Mesendoderm (in vitro differentiated cells): ENCODE measurements at regions not wholly inside any gene's neighbourhood (a gene's known extent, or its start where the extent isn't known, plus 50 kb on each side); places are given as distances from the start of the nearest gene placed in this dataset.

Experiments
- DNase-seq: peaks from one replicate; pipeline ENCODE4 v3.0.0; 2013
- H2AK5ac ChIP-seq: 2 replicates; pipeline ENCODE4 v1.6.1; 2013; ENCODE audit warnings: low read length, inconsistent platforms
- H2BK120ac ChIP-seq: 2 replicates; pipeline ENCODE4 v1.6.1; 2013; ENCODE audit warnings: low read depth, mild to moderate bottlenecking, low read length, moderate library complexity, mixed read lengths
- H2BK15ac ChIP-seq: replicated peaks from 2 replicates; pipeline ENCODE4 v1.6.1; 2013; ENCODE audit warnings: low read depth, mild to moderate bottlenecking, moderate library complexity
- H2BK5ac ChIP-seq: 2 replicates; pipeline ENCODE4 v1.6.1; 2013; ENCODE audit warnings: low read length, inconsistent platforms
- H3K18ac ChIP-seq: 2 replicates; pipeline ENCODE4 v1.6.1; 2013; ENCODE audit warnings: mild to moderate bottlenecking, low read length, mixed read lengths
- H3K23ac ChIP-seq: one replicate; pipeline ENCODE4 v1.6.1; 2013; ENCODE audit warnings: low read length
- H3K27ac ChIP-seq: 2 replicates; pipeline ENCODE4 v1.5.1; 2013; ENCODE audit warnings: low read depth, mild to moderate bottlenecking, inconsistent platforms, low read length, moderate library complexity
- H3K27me3 ChIP-seq: 2 replicates; pipeline ENCODE4 v1.6.1; 2013; ENCODE audit warnings: low read length, control low read depth, mild to moderate bottlenecking, inconsistent platforms; ENCODE audit not compliant: insufficient read depth, poor library complexity
- H3K36me3 ChIP-seq: 2 replicates; pipeline ENCODE4 v1.6.1; 2013; ENCODE audit warnings: low read length, inconsistent platforms; ENCODE audit not compliant: control insufficient read depth, insufficient read depth
- H3K4ac ChIP-seq: one replicate; pipeline ENCODE4 v1.6.1; 2013; ENCODE audit warnings: low read depth, mild to moderate bottlenecking, low read length, moderate library complexity
- H3K4me1 ChIP-seq: 2 replicates; pipeline ENCODE4 v1.6.1; 2013; ENCODE audit warnings: low read depth, low read length, inconsistent platforms; ENCODE audit not compliant: control insufficient read depth
- H3K4me2 ChIP-seq: 2 replicates; pipeline ENCODE4 v1.6.1; 2013; ENCODE audit warnings: low read length
- H3K4me3 ChIP-seq: 2 replicates; pipeline ENCODE4 v1.5.1; 2013; ENCODE audit warnings: mild to moderate bottlenecking, low read length
- H3K56ac ChIP-seq: one replicate; pipeline ENCODE4 v1.6.1; 2013; ENCODE audit warnings: low read length
- H3K79me1 ChIP-seq: 2 replicates; pipeline ENCODE4 v1.6.1; 2013; ENCODE audit warnings: low read length, inconsistent platforms
- H3K79me2 ChIP-seq: 2 replicates; pipeline ENCODE4 v1.6.1; 2013; ENCODE audit warnings: mild to moderate bottlenecking, low read length; ENCODE audit not compliant: control insufficient read depth, insufficient read depth
- H3K9ac ChIP-seq: 2 replicates; pipeline ENCODE4 v1.6.1; 2013; ENCODE audit warnings: low read length, inconsistent platforms
- H4K5ac ChIP-seq: one replicate; pipeline ENCODE4 v1.6.1; 2013; ENCODE audit warnings: low read length
- H4K8ac ChIP-seq: one replicate; pipeline ENCODE4 v1.6.1; 2013; ENCODE audit warnings: low read depth, mild to moderate bottlenecking, control low read depth, low read length, moderate library complexity
- WGBS: extraction: QIAGEN DNeasy Blood & Tissue Kit; methylation state at CpG from one replicate; pipeline ENCODE4 v1.1.7; 2013; ENCODE audit warnings: low lambda C conversion rate, missing lambda C conversion rate; ENCODE audit not compliant: insufficient coverage; ENCODE audit errors: extremely low coverage; 5-methylcytosine and 5-hydroxymethylcytosine counted together

DNA sequence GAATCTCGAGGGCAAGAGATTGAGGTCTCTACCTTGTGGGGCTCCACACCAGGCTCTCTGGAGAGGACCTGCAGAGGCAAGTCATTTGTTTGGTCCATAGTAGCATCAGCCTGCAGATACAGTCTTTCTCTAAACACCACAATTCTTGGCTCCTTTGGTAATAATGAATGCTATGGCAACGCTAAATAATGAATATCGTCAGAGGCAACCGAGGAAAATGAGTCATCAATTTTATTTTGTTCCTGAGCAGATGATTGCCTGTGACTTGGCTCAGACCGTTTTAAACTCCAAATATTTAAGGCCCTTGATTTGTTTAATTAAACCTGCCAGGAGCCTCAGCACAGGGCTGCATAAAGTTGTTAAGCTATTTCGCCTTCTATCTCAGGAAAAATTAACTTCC, 924.1 kb upstream of the TMEM132C start:
- H3K79me2 ChIP-seq, result no peaks in the 10 kb centered on the region
- H2AK5ac ChIP-seq, result no peak overlapping the region
- H3K18ac ChIP-seq, result no peak overlapping the region
- H3K27ac ChIP-seq, result no peak overlapping the region
- H3K23ac ChIP-seq, result no peak overlapping the region
- H3K79me1 ChIP-seq, result no peaks in the 10 kb centered on the region
- no peak overlapping the region for H3K9ac ChIP-seq
- no peak for DNase-seq
- no peak overlapping the region for H3K4ac ChIP-seq
- no peak overlapping the region for H2BK120ac ChIP-seq
- no peak overlapping the region for H4K5ac ChIP-seq
- H2BK5ac ChIP-seq, result no peak overlapping the region
- H4K8ac ChIP-seq, result no peak overlapping the region
- no peak overlapping the region for H3K56ac ChIP-seq
- H2BK15ac ChIP-seq, result no peak overlapping the region
- H3K36me3 ChIP-seq, result no peaks in the 10 kb centered on the region
- no peak overlapping the region for H3K4me2 ChIP-seq
- no peaks in the 10 kb centered on the region for H3K4me1 ChIP-seq
- no CpG with 5 or more reads among the region's 6 CpGs for WGBS
- H3K4me3 ChIP-seq, result no peak overlapping the region
- no peaks in the 10 kb centered on the region for H3K27me3 ChIP-seq

DNA sequence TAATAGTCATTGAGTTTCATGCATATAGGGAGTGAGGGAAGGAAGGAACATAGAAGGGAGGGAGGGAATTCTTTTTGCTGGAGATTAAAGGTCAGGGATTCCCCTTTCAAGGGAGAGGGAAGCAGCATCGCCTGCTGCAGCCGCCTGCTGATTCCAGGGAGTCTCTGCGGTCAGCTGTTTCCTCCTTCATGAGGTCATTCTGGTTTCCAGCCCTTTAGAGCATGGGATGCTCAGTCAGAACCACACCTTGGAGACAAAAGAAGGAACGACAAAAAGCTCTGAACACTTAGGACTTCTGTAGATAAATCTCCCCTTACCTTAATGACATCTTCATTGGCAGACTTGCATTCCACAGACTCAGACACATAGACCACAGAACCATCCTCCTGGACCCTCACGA, 923.0 kb upstream of the TMEM132C start:
- H2BK120ac ChIP-seq, result no peak overlapping the region
- no peaks in the 10 kb centered on the region for H3K79me2 ChIP-seq
- no peak overlapping the region for H4K8ac ChIP-seq
- H3K23ac ChIP-seq, result no peak overlapping the region
- no peak overlapping the region for H2BK15ac ChIP-seq
- no CpG with 5 or more reads among the region's 5 CpGs for WGBS
- no peaks in the 10 kb centered on the region for H3K27me3 ChIP-seq
- H3K79me1 ChIP-seq, result no peaks in the 10 kb centered on the region
- no peak overlapping the region for H3K27ac ChIP-seq
- no peaks in the 10 kb centered on the region for H3K4me1 ChIP-seq
- H3K4me3 ChIP-seq, result no peak overlapping the region
- no peak overlapping the region for H3K4ac ChIP-seq
- H4K5ac ChIP-seq, result no peak overlapping the region
- H3K9ac ChIP-seq, result no peak overlapping the region
- H3K36me3 ChIP-seq, result no peaks in the 10 kb centered on the region
- no peak overlapping the region for H3K18ac ChIP-seq
- no peak for DNase-seq
- H2BK5ac ChIP-seq, result no peak overlapping the region
- H2AK5ac ChIP-seq, result no peak overlapping the region
- H3K4me2 ChIP-seq, result no peak overlapping the region
- H3K56ac ChIP-seq, result no peak overlapping the region

DNA sequence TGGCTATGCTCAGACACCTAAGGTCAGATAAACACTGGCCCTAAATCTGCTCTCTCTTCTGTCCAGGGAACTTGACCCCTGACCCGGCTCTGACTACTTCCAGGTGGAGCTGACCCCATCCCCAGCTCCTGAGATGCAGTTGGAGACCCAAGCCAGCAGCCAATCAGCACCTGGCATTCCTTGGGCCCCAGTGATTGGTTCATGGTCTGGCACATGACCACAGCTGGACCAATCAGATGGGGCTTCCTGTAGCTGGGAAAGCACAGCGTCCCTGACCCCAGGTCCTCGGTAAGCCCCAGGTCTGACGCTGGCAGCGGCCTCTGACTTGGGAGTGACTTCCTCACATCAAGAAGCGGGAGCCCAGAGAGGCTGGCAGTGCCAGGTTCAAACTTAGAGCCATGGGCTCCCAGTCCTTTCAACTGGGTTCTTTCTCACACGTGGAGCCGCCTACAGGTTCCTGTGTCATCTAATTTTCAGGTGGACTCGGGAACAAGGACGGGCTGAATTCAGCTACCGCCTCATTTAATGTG, 915.4 kb upstream of the TMEM132C start:
- Histone ChIP-seq H3K79me1 (no peaks in the 10 kb centered on the region), H2BK5ac (no peak overlapping the region), H4K5ac (no peak overlapping the region), H2BK120ac (no peak overlapping the region), H3K79me2 (no peaks in the 10 kb centered on the region), H3K9ac (no peak overlapping the region), H2AK5ac (no peak overlapping the region), H3K4me3 (no peak overlapping the region), H3K18ac (no peak overlapping the region), H3K56ac (no peak overlapping the region), H3K23ac (no peak overlapping the region), H3K27me3 (no peaks in the 10 kb centered on the region), H4K8ac (no peak overlapping the region), H2BK15ac (no peak overlapping the region), H3K4ac (no peak overlapping the region), H3K4me2 (no peak overlapping the region), H3K4me1 (no peaks in the 10 kb centered on the region), H3K27ac (no peak overlapping the region), H3K36me3 (no peaks in the 10 kb centered on the region)
- WGBS, result no CpG with 5 or more reads among the region's 11 CpGs
- DNase-seq, result no peak

DNA sequence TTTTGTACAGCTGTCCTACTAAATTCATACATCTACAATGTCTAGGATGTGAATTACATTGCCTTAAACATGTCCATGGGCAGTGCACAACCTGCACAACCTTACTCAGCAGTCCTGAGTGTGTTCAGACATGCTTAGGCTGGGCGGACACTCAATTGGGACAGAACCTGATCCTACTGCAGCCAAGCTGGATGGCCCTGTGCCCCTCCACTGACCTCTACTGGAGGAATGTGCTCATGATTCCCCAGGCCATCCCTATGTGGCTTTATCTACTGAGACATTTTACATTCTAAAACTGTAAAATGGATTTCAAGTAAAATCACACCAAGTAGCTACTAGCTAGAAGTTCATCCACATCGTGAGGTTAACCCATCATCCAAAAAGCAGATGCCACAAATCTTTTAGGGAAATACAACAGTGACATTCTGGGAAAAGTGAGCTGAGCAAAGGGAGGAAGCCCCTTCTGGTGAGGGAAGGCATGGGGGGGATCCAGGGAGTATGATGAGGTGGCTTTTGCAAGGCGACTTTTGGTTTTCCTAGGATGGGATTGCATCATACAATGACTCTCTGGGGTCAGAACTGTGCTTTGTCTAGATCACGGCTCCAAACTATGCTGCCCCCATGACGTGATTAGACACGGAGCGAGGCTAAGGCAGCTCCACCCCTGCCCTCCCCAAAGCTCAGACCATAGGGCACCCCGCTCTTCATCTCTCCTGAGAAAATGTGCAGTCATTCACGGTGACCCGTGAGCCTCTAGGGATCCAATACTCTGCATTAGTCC, 911.7 kb upstream of the TMEM132C start:
- no peak overlapping the region for H2AK5ac ChIP-seq
- H4K5ac ChIP-seq, result no peak overlapping the region
- H3K79me2 ChIP-seq, result no peaks in the 10 kb centered on the region
- WGBS, result no CpG with 5 or more reads among the region's 10 CpGs
- H3K27ac ChIP-seq, result no peak overlapping the region
- DNase-seq, result peak; percentile 58
- H2BK5ac ChIP-seq, result no peak overlapping the region
- no peak overlapping the region for H3K18ac ChIP-seq
- H3K4me2 ChIP-seq, result no peak overlapping the region
- H3K4ac ChIP-seq, result no peak overlapping the region
- H4K8ac ChIP-seq, result no peak overlapping the region
- H3K4me3 ChIP-seq, result no peak overlapping the region
- no peaks in the 10 kb centered on the region for H3K79me1 ChIP-seq
- H3K36me3 ChIP-seq, result no peaks in the 10 kb centered on the region
- no peak overlapping the region for H2BK15ac ChIP-seq
- no peak overlapping the region for H3K56ac ChIP-seq
- no peak overlapping the region for H3K9ac ChIP-seq
- H2BK120ac ChIP-seq, result no peak overlapping the region
- H3K23ac ChIP-seq, result no peak overlapping the region
- no peaks in the 10 kb centered on the region for H3K27me3 ChIP-seq
- H3K4me1 ChIP-seq, result no peaks in the 10 kb centered on the region

DNA sequence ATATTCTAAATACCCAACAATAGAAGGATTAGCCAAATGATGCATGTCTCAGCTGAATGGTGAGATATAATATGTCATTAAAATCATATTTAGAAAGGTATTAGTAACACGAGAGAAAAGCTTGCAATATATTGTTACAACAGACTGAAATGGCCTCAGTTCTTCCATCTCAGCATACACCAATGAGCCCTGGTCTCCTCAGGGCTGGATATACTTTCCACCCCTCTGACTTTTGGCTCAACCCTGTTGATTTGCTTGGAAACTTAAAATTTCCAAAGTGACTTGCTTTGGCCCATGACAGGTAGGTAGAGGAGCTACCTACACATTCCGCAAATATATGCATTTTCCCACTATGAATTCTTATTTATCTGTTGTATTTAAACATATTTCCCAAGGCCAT, 908.1 kb upstream of the TMEM132C start:
- Histone ChIP-seq H3K9ac (no peak overlapping the region), H3K4ac (no peak overlapping the region), H3K36me3 (no peaks in the 10 kb centered on the region)

DNA sequence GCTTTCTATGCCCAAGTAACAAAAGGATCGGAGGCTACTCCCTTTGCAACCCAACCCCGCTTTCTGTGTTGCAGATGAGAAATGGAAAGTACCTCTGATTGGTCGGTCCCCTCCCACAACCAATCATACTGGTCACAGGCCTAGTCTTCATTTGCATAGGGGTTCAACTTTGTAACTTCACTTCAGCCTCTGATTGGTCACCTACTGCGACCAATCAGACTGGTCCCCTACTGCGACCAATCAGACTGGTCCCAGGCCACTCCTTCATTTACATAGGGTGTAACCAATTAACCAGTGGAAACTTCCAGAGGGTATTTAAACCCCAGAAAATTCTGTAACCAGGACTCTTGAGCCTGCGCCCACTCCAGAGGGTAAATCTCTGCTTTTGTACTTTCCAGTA, 906.4 kb upstream of the TMEM132C start:
- Histone ChIP-seq H3K4ac (no peak overlapping the region), H2AK5ac (no peak overlapping the region), H3K4me1 (no peaks in the 10 kb centered on the region), H3K79me1 (no peaks in the 10 kb centered on the region), H4K8ac (no peak overlapping the region), H3K79me2 (no peaks in the 10 kb centered on the region), H3K23ac (no peak overlapping the region), H3K36me3 (no peaks in the 10 kb centered on the region), H3K4me2 (no peak overlapping the region), H3K56ac (no peak overlapping the region), H3K18ac (no peak overlapping the region), H2BK120ac (no peak overlapping the region), H3K9ac (no peak overlapping the region), H2BK15ac (no peak overlapping the region), H3K27me3 (no peaks in the 10 kb centered on the region), H2BK5ac (no peak overlapping the region), H4K5ac (no peak overlapping the region), H3K4me3 (no peak overlapping the region), H3K27ac (no peak overlapping the region)
- WGBS, result no CpG with 5 or more reads among the region's 6 CpGs
- DNase-seq, result peak; percentile 2

More for the DNA sequence above, 908.1 kb upstream of the TMEM132C start:
- H2AK5ac ChIP-seq, result no peak overlapping the region
- no peak overlapping the region for H3K4me3 ChIP-seq
- H4K8ac ChIP-seq, result no peak overlapping the region
- no peak overlapping the region for H3K4me2 ChIP-seq
- H2BK15ac ChIP-seq, result no peak overlapping the region
- H3K4me1 ChIP-seq, result no peaks in the 10 kb centered on the region
- H2BK120ac ChIP-seq, result no peak overlapping the region
- H3K79me2 ChIP-seq, result no peaks in the 10 kb centered on the region
- H4K5ac ChIP-seq, result no peak overlapping the region
- no peaks in the 10 kb centered on the region for H3K27me3 ChIP-seq
- H3K23ac ChIP-seq, result no peak overlapping the region
- H2BK5ac ChIP-seq, result no peak overlapping the region
- no peaks in the 10 kb centered on the region for H3K79me1 ChIP-seq
- no CpG with 5 or more reads among the region's 2 CpGs for WGBS
- no peak overlapping the region for H3K18ac ChIP-seq
- DNase-seq, result no peak
- no peak overlapping the region for H3K56ac ChIP-seq
- no peak overlapping the region for H3K27ac ChIP-seq
